Neutrophil (primary cell): ENCODE measurements at regions not wholly inside any gene's neighbourhood (a gene's known extent, or its start where the extent isn't known, plus 50 kb on each side); places are given as distances from the start of the nearest gene placed in this dataset.

Experiments
- H3K27ac ChIP-seq: fragments of 200-600 bp; sonication (generic); 2 replicates; pipeline ENCODE4 v1.5.1; 2016; ENCODE audit warnings: mild to moderate bottlenecking, moderate library complexity
- H3K27me3 ChIP-seq: fragments of 200-600 bp; sonication (generic); 2 replicates; pipeline ENCODE4 v1.6.0; 2016; ENCODE audit warnings: mild to moderate bottlenecking
- H3K36me3 ChIP-seq: fragments of 200-600 bp; sonication (generic); 2 replicates; pipeline ENCODE4 v1.5.1; 2017
- H3K4me1 ChIP-seq, 2 experiments: fragments of 200-600 bp in 1 of 2; sonication (generic) in 1 of 2; 1 replicate in 1 of 2; 2 replicates in 1 of 2; pipeline versions ENCODE4 v1.5.1 to v1.6.1; 2013 to 2016; ENCODE audit warnings: low read depth in 1 of 2, low read length in 1 of 2, mild to moderate bottlenecking in 1 of 2, moderate library complexity in 1 of 2; ENCODE audit not compliant: control insufficient read depth in 1 of 2, insufficient read depth in 1 of 2
- H3K4me3 ChIP-seq, 2 experiments: fragments of 200-600 bp in 1 of 2; sonication (generic) in 1 of 2; 1 replicate in 1 of 2; 2 replicates in 1 of 2; pipeline ENCODE4 v1.5.1; 2013 to 2016; ENCODE audit warnings: low read depth in 1 of 2, low read length in 1 of 2, mild to moderate bottlenecking in 1 of 2, moderate library complexity in 1 of 2
- H3K9me3 ChIP-seq: fragments of 200-600 bp; sonication (generic); 2 replicates; pipeline ENCODE4 v1.5.1; 2016
- CTCF ChIP-seq: fragments of 200-600 bp; sonication (generic); IDR thresholded peaks from 2 replicates; pipeline ENCODE4 v1.5.1; 2016; ENCODE audit warnings: antibody characterized with exemption

- H3K27ac ChIP-seq, result no peak overlapping the region
- H3K9me3 ChIP-seq, result no peaks in the 10 kb centered on the region
- no peak for TF ChIP-seq CTCF
- peaks cover 3% of the 10 kb centered on the region for H3K27me3 ChIP-seq
- H3K4me3 ChIP-seq, result no peak overlapping the region
- no peaks in the 10 kb centered on the region for H3K4me1 ChIP-seq
- H3K36me3 ChIP-seq, result no peaks in the 10 kb centered on the region
Measured at GRCh38 chr9:88754452-88754851, 219.5 kb downstream of the NXNL2 start.

- TF ChIP-seq CTCF, result no peak
- Histone ChIP-seq H3K9me3 (no peaks in the 10 kb centered on the region), H3K36me3 (no peaks in the 10 kb centered on the region), H3K27me3 (peaks cover 3% of the 10 kb centered on the region), H3K27ac (no peak overlapping the region), H3K4me3 (no peak overlapping the region), H3K4me1 (no peaks in the 10 kb centered on the region)
Measured at GRCh38 chr9:88754886-88755285, 219.9 kb downstream of the NXNL2 start.

GRCh38 chr9:88757406-88758010 lies 222.5 kb downstream of the NXNL2 start:
- Histone ChIP-seq H3K27ac (no peak overlapping the region), H3K27me3 (peaks cover 15% of the 10 kb centered on the region), H3K9me3 (no peaks in the 10 kb centered on the region), H3K4me3 (no peak overlapping the region), H3K4me1 (no peaks in the 10 kb centered on the region), H3K36me3 (no peaks in the 10 kb centered on the region)
- TF ChIP-seq CTCF, result no peak

GRCh38 chr9:88759364-88759763 lies 224.4 kb downstream of the NXNL2 start:
- Histone ChIP-seq H3K27ac (no peak overlapping the region), H3K27me3 (peaks cover 31% of the 10 kb centered on the region), H3K4me3 (no peak overlapping the region), H3K4me1 (no peaks in the 10 kb centered on the region), H3K36me3 (no peaks in the 10 kb centered on the region), H3K9me3 (no peaks in the 10 kb centered on the region)
- TF ChIP-seq CTCF, result no peak

- no peak for TF ChIP-seq CTCF
- no peaks in the 10 kb centered on the region for H3K4me1 ChIP-seq
- H3K27ac ChIP-seq, result no peak overlapping the region
- peaks cover 31% of the 10 kb centered on the region for H3K27me3 ChIP-seq
- no peak overlapping the region for H3K4me3 ChIP-seq
- H3K36me3 ChIP-seq, result no peaks in the 10 kb centered on the region
- H3K9me3 ChIP-seq, result no peaks in the 10 kb centered on the region
Measured at GRCh38 chr9:88766778-88767503, 224.3 kb upstream of the S1PR3 start.
